ENCODE measurements at regions not wholly inside any gene's neighbourhood (a gene's known extent, or its start where the extent isn't known, plus 50 kb on each side); places are given as distances from the start of the nearest gene placed in this dataset.

DNA sequence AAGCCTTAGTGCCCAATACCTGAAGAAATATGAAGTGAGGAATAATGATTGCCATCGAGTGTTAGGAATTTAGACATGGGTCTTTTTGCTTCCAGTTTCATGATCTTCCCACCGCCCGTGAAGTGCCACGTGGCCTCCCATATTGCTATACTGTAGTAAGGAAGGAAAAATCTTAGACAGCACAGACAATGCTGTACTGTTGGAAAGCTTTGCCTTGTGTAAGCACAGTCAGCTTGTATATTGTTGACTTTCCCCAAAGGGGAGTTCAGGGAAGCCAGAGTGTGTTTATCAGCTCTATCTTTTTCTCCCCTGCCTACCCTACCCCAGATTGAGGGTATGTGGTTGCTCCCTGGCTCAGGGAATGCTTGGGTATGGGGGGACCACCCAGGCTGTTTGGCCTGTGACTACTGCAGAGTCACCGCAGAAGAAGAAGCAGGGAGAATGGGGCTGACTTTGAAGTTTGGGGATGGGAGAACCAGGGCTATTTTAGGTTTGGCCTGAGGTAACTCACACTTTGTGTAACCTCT is 161.8 kb upstream of the MEF2C start:
- no peaks in the 10 kb centered on the region for H3F3A ChIP-seq (ENCODE audit: insufficient read depth, low read length, poor library complexity, severe bottlenecking)
- no peaks in the 10 kb centered on the region for H3K27me3 ChIP-seq (ENCODE audit: insufficient read depth, low read depth, low read length)
- no peak overlapping the region for H2AFZ ChIP-seq (ENCODE audit: low read depth, low read length)
- no peak for TF ChIP-seq MXI1 (conservative IDR thresholded peaks at IDR 0.05; ENCODE audit: poor library complexity, severe bottlenecking)
- no peak for TF ChIP-seq TAF1 (IDR thresholded peaks at IDR 0.05; ENCODE audit: low read depth)
- TF ChIP-seq RAD21 (conservative IDR thresholded peaks at IDR 0.05), result no peak
- TF ChIP-seq EZH2 (IDR thresholded peaks at IDR 0.05; ENCODE audit: borderline replicate concordance, insufficient read depth, low read length, poor library complexity, severe bottlenecking), result no peak
- no peak for TF ChIP-seq EP300 (conservative IDR thresholded peaks at IDR 0.05; ENCODE audit: poor library complexity, severe bottlenecking)
- no peak for TF ChIP-seq SMC3 (conservative IDR thresholded peaks at IDR 0.05; ENCODE audit: poor library complexity)
- H3K4me2 ChIP-seq (ENCODE audit: low read length), result no peak overlapping the region
- no peaks in the 10 kb centered on the region for H4K20me1 ChIP-seq (ENCODE audit: insufficient read depth)
- no peak overlapping the region for H3K4me3 ChIP-seq (ENCODE audit: low read length)
- H3K36me3 ChIP-seq (ENCODE audit: insufficient read depth, low read length), result no peaks in the 10 kb centered on the region
- no peaks in the 10 kb centered on the region for H3K79me2 ChIP-seq (replicated peaks; ENCODE audit: insufficient read depth, low read length)
- no peak overlapping the region for H3K9ac ChIP-seq (ENCODE audit: low read length)
- no peaks in the 10 kb centered on the region for H3K9me3 ChIP-seq (ENCODE audit: low read length)
- no peaks in the 10 kb centered on the region for H3K9me2 ChIP-seq (ENCODE audit: insufficient read depth, low read length)
- H3K27ac ChIP-seq (ENCODE audit: low read length), result no peak overlapping the region

GRCh38 chr5:89043676-89044075 is 160.7 kb upstream of the MEF2C start:
- Histone ChIP-seq H3K4me2 (ENCODE audit: low read length) (no peak overlapping the region), H3K9me3 (ENCODE audit: low read length) (no peaks in the 10 kb centered on the region)

More at GRCh38 chr5:89043676-89044075, 160.7 kb upstream of the MEF2C start:
- H3K4me3 ChIP-seq (ENCODE audit: low read length), result no peak overlapping the region
- no peak overlapping the region for H3K27ac ChIP-seq (ENCODE audit: low read length)
- no peak overlapping the region for H2AFZ ChIP-seq (ENCODE audit: low read depth, low read length)
- H3K36me3 ChIP-seq (ENCODE audit: insufficient read depth, low read length), result no peaks in the 10 kb centered on the region
- no peaks in the 10 kb centered on the region for H3K9me2 ChIP-seq (ENCODE audit: insufficient read depth, low read length)
- H3K79me2 ChIP-seq (replicated peaks; ENCODE audit: insufficient read depth, low read length), result no peaks in the 10 kb centered on the region
- H3K27me3 ChIP-seq (ENCODE audit: insufficient read depth, low read depth, low read length), result no peaks in the 10 kb centered on the region
- no peak overlapping the region for H3K9ac ChIP-seq (ENCODE audit: low read length)
- no peaks in the 10 kb centered on the region for H3F3A ChIP-seq (ENCODE audit: insufficient read depth, low read length, poor library complexity, severe bottlenecking)
- H4K20me1 ChIP-seq (ENCODE audit: insufficient read depth), result no peaks in the 10 kb centered on the region
- TF ChIP-seq, protein P1, sequence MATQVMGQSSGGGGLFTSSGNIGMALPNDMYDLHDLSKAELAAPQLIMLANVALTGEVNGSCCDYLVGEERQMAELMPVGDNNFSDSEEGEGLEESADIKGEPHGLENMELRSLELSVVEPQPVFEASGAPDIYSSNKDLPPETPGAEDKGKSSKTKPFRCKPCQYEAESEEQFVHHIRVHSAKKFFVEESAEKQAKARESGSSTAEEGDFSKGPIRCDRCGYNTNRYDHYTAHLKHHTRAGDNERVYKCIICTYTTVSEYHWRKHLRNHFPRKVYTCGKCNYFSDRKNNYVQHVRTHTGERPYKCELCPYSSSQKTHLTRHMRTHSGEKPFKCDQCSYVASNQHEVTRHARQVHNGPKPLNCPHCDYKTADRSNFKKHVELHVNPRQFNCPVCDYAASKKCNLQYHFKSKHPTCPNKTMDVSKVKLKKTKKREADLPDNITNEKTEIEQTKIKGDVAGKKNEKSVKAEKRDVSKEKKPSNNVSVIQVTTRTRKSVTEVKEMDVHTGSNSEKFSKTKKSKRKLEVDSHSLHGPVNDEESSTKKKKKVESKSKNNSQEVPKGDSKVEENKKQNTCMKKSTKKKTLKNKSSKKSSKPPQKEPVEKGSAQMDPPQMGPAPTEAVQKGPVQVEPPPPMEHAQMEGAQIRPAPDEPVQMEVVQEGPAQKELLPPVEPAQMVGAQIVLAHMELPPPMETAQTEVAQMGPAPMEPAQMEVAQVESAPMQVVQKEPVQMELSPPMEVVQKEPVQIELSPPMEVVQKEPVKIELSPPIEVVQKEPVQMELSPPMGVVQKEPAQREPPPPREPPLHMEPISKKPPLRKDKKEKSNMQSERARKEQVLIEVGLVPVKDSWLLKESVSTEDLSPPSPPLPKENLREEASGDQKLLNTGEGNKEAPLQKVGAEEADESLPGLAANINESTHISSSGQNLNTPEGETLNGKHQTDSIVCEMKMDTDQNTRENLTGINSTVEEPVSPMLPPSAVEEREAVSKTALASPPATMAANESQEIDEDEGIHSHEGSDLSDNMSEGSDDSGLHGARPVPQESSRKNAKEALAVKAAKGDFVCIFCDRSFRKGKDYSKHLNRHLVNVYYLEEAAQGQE (IDR thresholded peaks at IDR 0.05; ENCODE audit: borderline replicate concordance), result no peak
- TF ChIP-seq MXI1 (conservative IDR thresholded peaks at IDR 0.05; ENCODE audit: poor library complexity, severe bottlenecking) (no peak), TAF1 (IDR thresholded peaks at IDR 0.05; ENCODE audit: low read depth) (no peak), RAD21 (conservative IDR thresholded peaks at IDR 0.05) (no peak), POLR2AphosphoS5 (IDR thresholded peaks at IDR 0.05) (no peak), EP300 (conservative IDR thresholded peaks at IDR 0.05; ENCODE audit: poor library complexity, severe bottlenecking) (no peak), SMC3 (conservative IDR thresholded peaks at IDR 0.05; ENCODE audit: poor library complexity) (no peak), EZH2 (IDR thresholded peaks at IDR 0.05; ENCODE audit: borderline replicate concordance, insufficient read depth, low read length, poor library complexity, severe bottlenecking) (no peak)
- TF ChIP-seq, protein P2, sequence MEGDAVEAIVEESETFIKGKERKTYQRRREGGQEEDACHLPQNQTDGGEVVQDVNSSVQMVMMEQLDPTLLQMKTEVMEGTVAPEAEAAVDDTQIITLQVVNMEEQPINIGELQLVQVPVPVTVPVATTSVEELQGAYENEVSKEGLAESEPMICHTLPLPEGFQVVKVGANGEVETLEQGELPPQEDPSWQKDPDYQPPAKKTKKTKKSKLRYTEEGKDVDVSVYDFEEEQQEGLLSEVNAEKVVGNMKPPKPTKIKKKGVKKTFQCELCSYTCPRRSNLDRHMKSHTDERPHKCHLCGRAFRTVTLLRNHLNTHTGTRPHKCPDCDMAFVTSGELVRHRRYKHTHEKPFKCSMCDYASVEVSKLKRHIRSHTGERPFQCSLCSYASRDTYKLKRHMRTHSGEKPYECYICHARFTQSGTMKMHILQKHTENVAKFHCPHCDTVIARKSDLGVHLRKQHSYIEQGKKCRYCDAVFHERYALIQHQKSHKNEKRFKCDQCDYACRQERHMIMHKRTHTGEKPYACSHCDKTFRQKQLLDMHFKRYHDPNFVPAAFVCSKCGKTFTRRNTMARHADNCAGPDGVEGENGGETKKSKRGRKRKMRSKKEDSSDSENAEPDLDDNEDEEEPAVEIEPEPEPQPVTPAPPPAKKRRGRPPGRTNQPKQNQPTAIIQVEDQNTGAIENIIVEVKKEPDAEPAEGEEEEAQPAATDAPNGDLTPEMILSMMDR (IDR thresholded peaks at IDR 0.05; ENCODE audit: poor library complexity, severe bottlenecking), result no peak

Measured in neural cell (in vitro differentiated cells).